ENCODE measurements at regions not wholly inside any gene's neighbourhood (a gene's known extent, or its start where the extent isn't known, plus 50 kb on each side); places are given as distances from the start of the nearest gene placed in this dataset.

DNA sequence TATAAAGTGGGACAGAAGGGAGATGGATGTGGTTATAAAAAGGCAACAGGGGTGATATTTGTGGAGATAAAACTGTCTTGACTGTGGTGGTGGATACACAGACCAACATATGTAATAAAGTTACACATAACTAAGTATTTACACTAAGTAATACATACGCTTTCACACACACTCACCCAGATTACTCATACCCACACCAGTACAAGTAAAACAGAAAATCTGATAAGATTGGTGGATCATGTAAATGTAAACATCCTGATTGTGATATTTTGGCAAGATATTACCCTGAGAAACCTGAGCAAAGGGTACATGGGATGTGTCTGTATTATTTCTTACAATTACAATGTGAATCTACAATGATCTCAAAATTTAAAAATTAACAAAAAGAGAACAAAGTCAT is 53.3 kb upstream of the SLIT3 start:
- Mint-ChIP-seq H3K4me1 (ENCODE audit: low read depth) (no peaks in the 10 kb centered on the region), H3K27me3 (ENCODE audit: low read depth) (peaks cover 16% of the 10 kb centered on the region), H3K36me3 (ENCODE audit: insufficient read depth in 2 of 2) (no peaks in the 10 kb centered on the region), H3K4me3 (no peak overlapping the region), H3K9me3 (no peaks in the 10 kb centered on the region), H3K27ac (no peak overlapping the region)
- ATAC-seq (replicated peaks in 1 of 2), result no peak
- DNase-seq, result no peak

DNA sequence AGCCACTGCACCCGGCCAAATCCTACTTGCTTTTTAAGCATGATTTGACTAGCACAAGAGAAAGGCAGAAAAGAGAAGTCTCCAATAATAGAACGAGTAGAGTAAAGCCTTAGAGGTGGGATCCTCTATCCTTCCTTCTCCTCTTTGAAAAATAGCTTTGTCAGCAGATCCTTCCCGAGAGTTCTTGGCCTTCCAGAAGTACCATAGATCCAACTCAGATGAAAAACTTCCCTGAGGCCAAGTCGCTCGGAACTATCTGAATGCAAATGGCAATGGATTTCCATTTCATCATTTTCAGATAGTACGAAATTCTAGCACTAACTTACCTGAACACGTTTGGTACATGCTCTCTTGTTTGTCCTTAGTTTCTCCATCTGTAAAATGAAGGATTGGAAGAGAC is 52.0 kb upstream of the SLIT3 start:
- Mint-ChIP-seq H3K27me3 (ENCODE audit: low read depth) (peaks cover 20% of the 10 kb centered on the region), H3K27ac (no peak overlapping the region), H3K4me3 (no peak overlapping the region), H3K9me3 (no peaks in the 10 kb centered on the region), H3K36me3 (ENCODE audit: insufficient read depth in 2 of 2) (no peaks in the 10 kb centered on the region), H3K4me1 (ENCODE audit: low read depth) (no peaks in the 10 kb centered on the region)
- no peak for DNase-seq
- no peak for ATAC-seq (replicated peaks in 1 of 2)

DNA sequence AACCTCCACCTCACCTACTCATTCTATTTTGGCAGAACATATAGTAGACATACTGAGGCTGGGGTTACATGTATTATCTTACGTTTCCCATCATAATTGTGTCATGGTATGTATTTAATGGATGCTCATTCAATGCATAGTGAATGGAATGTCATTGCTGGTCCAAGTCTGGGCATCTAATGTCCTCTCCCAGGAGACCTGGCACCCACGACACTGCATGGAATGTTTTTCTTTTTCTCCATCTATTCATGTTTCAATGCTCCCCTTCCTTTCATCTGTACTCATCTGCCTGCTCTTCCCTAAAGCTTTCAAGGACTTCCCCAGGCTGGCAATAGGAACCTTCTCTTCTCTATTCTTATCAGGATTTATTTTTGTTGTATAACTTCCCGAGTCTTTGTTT is 50.8 kb upstream of the SLIT3 start:
- Mint-ChIP-seq H3K9me3 (no peaks in the 10 kb centered on the region), H3K27me3 (ENCODE audit: low read depth) (peaks cover 20% of the 10 kb centered on the region), H3K4me1 (ENCODE audit: low read depth) (no peaks in the 10 kb centered on the region), H3K4me3 (no peak overlapping the region), H3K27ac (no peak overlapping the region), H3K36me3 (ENCODE audit: insufficient read depth in 2 of 2) (no peaks in the 10 kb centered on the region)
- DNase-seq (no peak), ATAC-seq (replicated peaks in 1 of 2) (no peak)

DNA sequence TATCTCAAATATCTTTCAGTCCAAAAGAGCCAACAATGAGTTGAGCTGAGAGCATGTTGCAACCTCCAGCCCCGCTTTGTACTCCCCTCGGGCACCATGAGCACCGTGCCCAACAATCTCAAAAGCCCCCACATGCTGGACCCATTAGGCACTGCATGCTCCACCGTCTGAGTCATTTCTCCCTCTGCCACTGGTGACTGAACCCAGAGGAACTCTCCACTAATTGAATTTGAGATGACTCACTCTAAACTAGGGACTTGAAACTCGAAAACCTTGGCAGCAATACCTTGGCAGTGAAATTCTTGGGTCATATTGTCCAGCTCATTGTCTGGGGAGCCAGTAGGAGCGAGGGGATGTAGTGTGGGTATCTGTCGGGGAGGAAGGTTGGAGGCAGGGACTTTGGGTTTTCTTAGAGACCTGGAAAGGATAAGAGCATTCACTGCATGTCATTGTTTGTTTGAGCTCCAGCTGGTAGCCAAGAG is 49.9 kb upstream of the SLIT3 start:
- Mint-ChIP-seq H3K4me1 (ENCODE audit: low read depth) (no peaks in the 10 kb centered on the region), H3K27me3 (ENCODE audit: low read depth) (peaks cover 15% of the 10 kb centered on the region), H3K27ac (no peak overlapping the region), H3K9me3 (no peaks in the 10 kb centered on the region), H3K36me3 (ENCODE audit: insufficient read depth in 2 of 2) (no peaks in the 10 kb centered on the region), H3K4me3 (no peak overlapping the region)
- DNase-seq (no peak), ATAC-seq (replicated peaks in 1 of 2) (no peak)
